Loucy (cell line): ENCODE measurements at regions not wholly inside any gene's neighbourhood (a gene's known extent, or its start where the extent isn't known, plus 50 kb on each side); places are given as distances from the start of the nearest gene placed in this dataset.

Source experiments
- H2AFZ ChIP-seq: fragments of 200-600 bp; sonication (generic); 2 replicates; pipeline ENCODE4 v1.6.0; 2016; ENCODE audit warnings: antibody characterized with exemption, mild to moderate bottlenecking, low read length, moderate library complexity
- H3F3A ChIP-seq: fragments of 200-600 bp; 2 replicates; pipeline ENCODE4 v1.6.0; 2016; ENCODE audit warnings: antibody characterized with exemption, low read depth, mild to moderate bottlenecking
- H3K27me3 ChIP-seq: fragments of 200-600 bp; sonication (generic); 2 replicates; pipeline ENCODE4 v1.6.1; 2014; ENCODE audit warnings: low read length, mild to moderate bottlenecking; ENCODE audit not compliant: insufficient read depth, poor library complexity, severe bottlenecking
- H3K36me3 ChIP-seq: fragments of 200-600 bp; sonication (generic); 2 replicates; pipeline ENCODE4 v1.6.1; 2016; ENCODE audit warnings: low read length; ENCODE audit not compliant: insufficient read depth
- H3K4me1 ChIP-seq: fragments of 200-600 bp; sonication (generic); 2 replicates; pipeline ENCODE4 v1.5.1; 2014; ENCODE audit warnings: low read length, mild to moderate bottlenecking; ENCODE audit not compliant: insufficient read depth, poor library complexity, severe bottlenecking
- H3K4me2 ChIP-seq: fragments of 200-600 bp; sonication (generic); 2 replicates; pipeline ENCODE4 v1.6.0; 2014; ENCODE audit warnings: antibody characterized with exemption, low read length, low read depth, mild to moderate bottlenecking; ENCODE audit not compliant: poor library complexity, severe bottlenecking
- H3K4me3 ChIP-seq: fragments of 200-600 bp; sonication (generic); 2 replicates; pipeline ENCODE4 v1.5.1; 2014; ENCODE audit warnings: low read length, mild to moderate bottlenecking, mixed read lengths; ENCODE audit not compliant: poor library complexity, severe bottlenecking
- H3K79me2 ChIP-seq: fragments of 200-600 bp; sonication (generic); 2 replicates; pipeline ENCODE4 v1.6.1; 2014; ENCODE audit warnings: low read length; ENCODE audit not compliant: insufficient read depth
- H3K9ac ChIP-seq: fragments of 200-600 bp; sonication (generic); 2 replicates; pipeline ENCODE4 v1.6.0; 2014; ENCODE audit warnings: mild to moderate bottlenecking, low read depth, low read length, moderate library complexity; ENCODE audit not compliant: poor library complexity, severe bottlenecking
- H3K9me2 ChIP-seq: fragments of 200-600 bp; sonication (generic); replicated peaks from 2 replicates; pipeline ENCODE4 v1.6.1; 2016; ENCODE audit warnings: low read depth, low read length, mixed read lengths
- H3K9me3 ChIP-seq: fragments of 200-600 bp; sonication (generic); 2 replicates; pipeline ENCODE4 v1.6.1; 2014; ENCODE audit warnings: mild to moderate bottlenecking, antibody characterized with exemption, low read length, low read depth; ENCODE audit not compliant: insufficient read depth
- H4K20me1 ChIP-seq: fragments of 200-600 bp; sonication (generic); 2 replicates; pipeline ENCODE4 v1.6.0; 2014; ENCODE audit warnings: antibody characterized with exemption, low read length, mild to moderate bottlenecking; ENCODE audit not compliant: insufficient read depth, poor library complexity, severe bottlenecking
- EZH2phosphoT487 ChIP-seq: fragments of 200-600 bp; IDR thresholded peaks from 2 replicates; pipeline ENCODE4 v1.6.1; 2018; ENCODE audit warnings: antibody characterized with exemption, mild to moderate bottlenecking, moderate library complexity, borderline replicate concordance
- TF ChIP-seq, protein P1 (sequence below): fragments of 200-600 bp; sonication (generic); conservative IDR thresholded peaks from 2 replicates; pipeline ENCODE4 v1.5.1; 2014; ENCODE audit warnings: mild to moderate bottlenecking, antibody characterized with exemption, low read length

DNA sequence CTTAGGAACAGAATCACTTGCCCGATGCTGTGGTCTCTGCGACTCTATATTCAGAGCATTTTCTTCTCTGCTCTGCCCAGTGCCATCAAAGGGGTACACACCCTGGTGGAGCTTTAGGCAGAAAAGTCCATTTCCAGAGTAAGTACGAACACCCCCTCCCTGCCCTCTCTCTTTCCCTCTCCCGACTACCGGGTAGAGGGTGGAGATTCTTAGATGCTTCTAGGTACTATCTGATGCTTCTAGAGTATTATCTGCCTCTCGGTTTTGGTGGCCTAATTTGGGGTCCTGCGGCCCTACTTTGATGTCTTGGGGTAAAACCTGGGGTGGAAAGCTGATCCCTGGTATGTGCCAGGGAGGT, 245.4 kb upstream of the SOX4 start:
- Histone ChIP-seq H3K4me3 (no peak overlapping the region), H3K79me2 (no peaks in the 10 kb centered on the region), H3K4me1 (peaks cover 5% of the 10 kb centered on the region), H3K9me2 (no peaks in the 10 kb centered on the region), H3K36me3 (no peaks in the 10 kb centered on the region), H3K27me3 (no peaks in the 10 kb centered on the region), H3K9ac (no peak overlapping the region), H3K9me3 (no peaks in the 10 kb centered on the region), H3F3A (no peaks in the 10 kb centered on the region), H2AFZ (no peak overlapping the region), H3K4me2 (no peak overlapping the region), H4K20me1 (no peaks in the 10 kb centered on the region)
- TF ChIP-seq EZH2phosphoT487, result no peak
- TF ChIP-seq, protein P1, sequence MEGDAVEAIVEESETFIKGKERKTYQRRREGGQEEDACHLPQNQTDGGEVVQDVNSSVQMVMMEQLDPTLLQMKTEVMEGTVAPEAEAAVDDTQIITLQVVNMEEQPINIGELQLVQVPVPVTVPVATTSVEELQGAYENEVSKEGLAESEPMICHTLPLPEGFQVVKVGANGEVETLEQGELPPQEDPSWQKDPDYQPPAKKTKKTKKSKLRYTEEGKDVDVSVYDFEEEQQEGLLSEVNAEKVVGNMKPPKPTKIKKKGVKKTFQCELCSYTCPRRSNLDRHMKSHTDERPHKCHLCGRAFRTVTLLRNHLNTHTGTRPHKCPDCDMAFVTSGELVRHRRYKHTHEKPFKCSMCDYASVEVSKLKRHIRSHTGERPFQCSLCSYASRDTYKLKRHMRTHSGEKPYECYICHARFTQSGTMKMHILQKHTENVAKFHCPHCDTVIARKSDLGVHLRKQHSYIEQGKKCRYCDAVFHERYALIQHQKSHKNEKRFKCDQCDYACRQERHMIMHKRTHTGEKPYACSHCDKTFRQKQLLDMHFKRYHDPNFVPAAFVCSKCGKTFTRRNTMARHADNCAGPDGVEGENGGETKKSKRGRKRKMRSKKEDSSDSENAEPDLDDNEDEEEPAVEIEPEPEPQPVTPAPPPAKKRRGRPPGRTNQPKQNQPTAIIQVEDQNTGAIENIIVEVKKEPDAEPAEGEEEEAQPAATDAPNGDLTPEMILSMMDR, result no peak

GRCh38 chr6:21348504-21349195, 244.9 kb upstream of the SOX4 start:
- Histone ChIP-seq H3K4me1 (peaks cover 5% of the 10 kb centered on the region), H4K20me1 (no peaks in the 10 kb centered on the region), H3K9me3 (no peaks in the 10 kb centered on the region), H3F3A (no peaks in the 10 kb centered on the region), H3K4me3 (no peak overlapping the region), H3K36me3 (no peaks in the 10 kb centered on the region), H3K9me2 (no peaks in the 10 kb centered on the region), H2AFZ (no peak overlapping the region), H3K79me2 (no peaks in the 10 kb centered on the region), H3K9ac (no peak overlapping the region), H3K27me3 (no peaks in the 10 kb centered on the region), H3K4me2 (no peak overlapping the region)
- TF ChIP-seq, protein P1, result no peak
- no peak for TF ChIP-seq EZH2phosphoT487

DNA sequence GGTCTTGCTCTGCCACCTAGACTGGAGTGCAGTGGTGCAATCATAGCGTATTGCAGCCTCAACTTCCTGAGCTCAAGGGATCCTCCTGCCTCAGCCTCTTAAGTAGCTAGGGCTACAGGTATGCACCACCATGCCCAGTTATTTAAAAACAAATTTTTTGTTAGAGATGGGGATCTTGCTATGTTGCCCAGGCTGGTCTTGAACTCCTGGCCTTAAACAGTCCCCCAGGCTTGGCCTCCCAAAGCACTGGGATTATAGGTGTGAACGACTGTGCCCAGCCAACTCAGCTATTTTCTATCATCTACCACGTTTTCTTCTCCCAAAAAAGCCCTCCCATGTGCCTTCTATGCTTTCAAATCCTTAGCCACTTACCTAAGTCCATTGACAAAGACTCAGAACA, 243.7 kb upstream of the SOX4 start:
- Histone ChIP-seq H3K9me2 (no peaks in the 10 kb centered on the region), H3F3A (no peaks in the 10 kb centered on the region), H3K27me3 (no peaks in the 10 kb centered on the region), H3K79me2 (no peaks in the 10 kb centered on the region), H2AFZ (no peak overlapping the region), H3K4me3 (no peak overlapping the region), H3K36me3 (no peaks in the 10 kb centered on the region), H3K9ac (no peak overlapping the region), H3K9me3 (no peaks in the 10 kb centered on the region), H3K4me2 (no peak overlapping the region), H4K20me1 (no peaks in the 10 kb centered on the region), H3K4me1 (peaks cover 13% of the 10 kb centered on the region)
- TF ChIP-seq, protein P1, result no peak
- no peak for TF ChIP-seq EZH2phosphoT487
